T-helper 22 cell (primary cell): ENCODE measurements at regions not wholly inside any gene's neighbourhood (a gene's known extent, or its start where the extent isn't known, plus 50 kb on each side); places are given as distances from the start of the nearest gene placed in this dataset.

Experiments used
- DNase-seq: peaks from one replicate; pipeline ENCODE4 v3.0.0-alpha.2; 2020; ENCODE audit warnings: low read depth

DNA sequence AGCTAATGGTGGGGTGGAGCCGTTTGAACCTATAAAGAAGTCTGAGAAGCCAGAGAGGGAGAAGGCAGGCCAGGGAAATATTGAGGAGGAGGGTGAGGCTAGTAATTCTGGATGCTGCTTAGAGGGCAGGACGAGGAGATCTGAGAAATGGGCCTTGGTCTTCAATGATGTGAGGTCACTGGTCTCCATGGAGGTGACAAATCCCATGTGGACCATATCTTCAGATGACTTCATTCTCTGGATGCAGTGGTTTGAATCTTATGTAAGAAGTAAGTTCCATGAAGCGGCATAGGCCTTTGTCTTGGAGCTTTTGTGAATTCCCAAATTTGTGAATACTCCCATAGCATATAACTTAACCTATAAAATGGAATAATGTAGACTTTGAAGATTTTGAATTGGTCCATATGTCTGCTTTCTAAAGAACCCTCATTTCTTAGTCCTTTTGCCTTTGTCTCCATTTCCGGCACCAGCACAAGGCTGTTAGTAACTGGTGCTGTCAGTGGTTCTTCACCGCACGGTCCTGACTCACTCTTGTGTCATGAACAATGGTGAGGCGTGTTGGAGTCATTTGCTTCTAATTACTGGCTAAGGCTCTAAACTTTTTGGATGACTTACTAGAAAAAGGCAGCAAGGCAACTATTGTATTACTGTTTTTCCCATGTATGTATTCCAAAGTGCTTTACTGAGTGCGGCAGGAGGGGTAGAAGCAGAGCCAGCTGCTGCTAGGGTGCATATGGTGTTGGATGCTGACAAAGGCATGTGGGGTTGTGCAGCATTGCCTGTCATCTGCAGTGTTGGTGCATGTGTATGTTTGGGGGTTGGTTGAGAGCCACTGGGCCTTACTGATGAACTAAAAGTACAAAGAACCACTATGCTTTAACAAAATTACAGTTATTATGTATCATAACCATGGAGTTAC lies 279.3 kb upstream of the C2CD4B start:
- no peak for DNase-seq

DNA sequence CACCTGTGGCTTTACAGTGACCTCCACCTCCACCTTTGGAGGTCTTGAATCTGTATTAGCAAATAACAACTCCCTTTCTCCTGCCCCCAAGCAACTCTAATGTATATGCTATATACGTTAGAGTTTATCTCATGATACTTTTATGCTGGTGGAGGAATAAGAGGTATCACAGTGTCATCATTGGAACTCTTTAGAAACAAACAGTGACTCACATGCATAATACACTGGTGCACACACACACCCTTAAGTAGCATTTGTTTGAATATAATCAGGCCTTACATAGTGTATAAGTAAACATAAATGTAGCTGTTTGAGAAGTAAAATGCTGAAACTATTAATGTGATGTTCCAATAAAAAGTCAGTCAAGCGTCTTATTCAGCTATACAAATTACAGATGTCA lies 280.2 kb upstream of the C2CD4B start:
- no peak for DNase-seq

GRCh38 chr15:62446984-62447383 lies 281.9 kb upstream of the C2CD4B start:
- DNase-seq: no peak

DNA sequence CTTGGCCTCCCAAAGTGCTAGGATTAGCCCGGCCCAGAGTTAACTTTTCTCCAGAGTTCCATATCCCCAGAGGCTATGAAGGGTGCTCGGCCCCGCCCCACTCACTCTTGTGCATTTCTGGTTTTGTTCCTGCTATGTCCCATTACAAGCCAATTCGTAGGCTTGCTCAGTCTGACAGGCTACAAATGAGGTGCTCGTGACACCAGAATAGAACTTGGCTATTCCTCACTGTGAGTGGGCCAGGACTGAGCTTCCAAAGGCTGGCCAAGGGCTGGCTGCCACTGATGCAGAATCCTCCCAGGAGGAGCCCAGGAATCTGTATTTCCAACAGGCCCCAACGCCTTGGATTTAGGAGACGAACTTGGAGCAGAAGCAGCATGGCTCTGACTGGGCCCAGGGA lies 282.7 kb upstream of the C2CD4B start:
- no peak for DNase-seq

- DNase-seq: no peak
Measured at GRCh38 chr15:62449638-62450037, 284.6 kb upstream of the C2CD4B start.

GRCh38 chr15:62450061-62450460 lies 285.0 kb upstream of the C2CD4B start:
- no peak for DNase-seq

DNA sequence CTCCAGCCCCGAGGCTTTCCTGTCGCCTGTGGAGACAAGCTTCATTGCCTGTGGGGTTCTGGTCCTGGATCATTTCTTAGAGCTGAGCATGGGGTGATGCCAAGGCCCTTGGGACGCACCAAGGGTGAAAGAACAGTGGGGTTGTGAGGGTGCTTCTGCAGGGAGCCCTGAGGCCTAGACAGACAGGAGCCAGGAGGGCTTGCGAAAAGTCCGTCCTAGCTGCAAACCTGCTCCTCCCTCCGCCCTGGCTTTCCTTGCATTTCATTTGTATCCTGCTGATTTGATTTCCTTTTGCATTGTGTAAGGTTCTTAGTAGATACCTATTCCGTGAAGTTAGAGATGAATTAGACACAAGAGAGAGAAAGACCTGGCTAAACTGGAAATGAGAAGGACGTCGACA lies 286.9 kb upstream of the C2CD4B start:
- no peak for DNase-seq

GRCh38 chr15:62452667-62453066 lies 287.6 kb upstream of the C2CD4B start:
- DNase-seq: no peak

DNA sequence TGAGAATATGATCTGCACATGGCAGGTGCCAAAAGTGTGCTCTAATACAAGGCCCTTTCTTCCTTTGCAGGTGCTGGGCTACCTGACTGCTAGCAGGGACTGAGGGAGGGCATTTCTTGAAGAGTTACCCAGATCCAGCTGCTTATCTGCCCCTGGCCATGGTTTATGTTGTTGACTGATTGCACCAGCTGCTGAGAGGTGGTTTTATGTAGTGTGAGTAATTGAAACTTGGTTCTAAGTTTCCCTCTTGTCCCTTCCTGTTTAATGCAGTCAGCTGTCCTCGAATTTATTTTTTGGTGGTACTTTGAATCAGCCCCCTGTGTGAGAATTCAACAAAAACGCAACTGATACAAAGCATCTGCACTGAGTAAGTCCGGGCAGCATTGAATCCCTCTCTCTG lies 288.3 kb upstream of the C2CD4B start:
- DNase-seq: no peak

DNA sequence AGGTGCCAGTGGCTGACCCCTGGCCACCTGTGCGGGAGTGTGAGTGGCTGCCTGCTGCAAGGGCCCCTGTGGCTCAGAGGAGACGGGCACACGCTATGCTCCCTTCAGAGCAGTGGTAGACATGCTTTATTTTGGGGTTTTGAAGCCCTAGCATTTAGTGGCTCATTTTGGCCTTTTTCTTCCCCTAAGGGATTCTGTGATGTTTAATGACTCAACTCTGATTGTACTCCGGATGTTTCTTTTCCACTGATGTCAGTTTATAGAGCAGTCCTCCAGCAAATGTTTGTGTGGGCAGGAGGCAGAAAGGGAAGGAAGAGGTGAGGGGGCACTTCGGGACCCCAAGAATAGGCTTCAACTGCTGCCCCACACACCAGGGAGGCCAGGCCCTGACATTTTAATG lies 288.9 kb upstream of the C2CD4B start:
- no peak for DNase-seq

DNA sequence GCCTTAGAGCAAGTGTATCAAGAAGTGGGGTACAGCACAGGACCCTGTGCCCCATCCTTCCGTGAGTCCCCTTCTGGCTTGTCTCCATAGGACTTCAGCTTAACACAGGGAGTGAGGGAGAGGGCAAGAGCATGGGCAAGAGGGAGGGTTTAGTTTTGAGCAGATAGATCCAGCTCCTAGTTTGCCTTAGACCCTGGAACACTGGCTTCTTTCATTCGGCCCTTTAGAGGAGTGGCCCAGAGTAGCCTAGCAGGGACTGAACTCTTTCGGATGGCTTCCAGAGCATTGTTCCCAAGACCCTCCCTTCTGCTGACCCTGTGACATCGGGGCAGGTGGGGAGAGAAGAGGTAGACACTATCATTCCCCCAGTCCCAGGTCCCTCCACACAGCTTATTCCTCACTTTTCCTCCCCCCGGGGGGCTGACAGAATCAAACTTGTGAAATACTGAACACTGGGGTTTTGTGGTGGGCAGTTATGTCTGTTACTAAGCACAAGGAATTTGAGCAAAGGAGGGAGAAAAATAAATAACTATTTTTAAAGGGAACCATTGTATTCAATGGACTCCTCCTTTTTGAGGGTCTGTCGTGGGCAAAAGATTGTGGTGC lies 289.6 kb upstream of the C2CD4B start:
- no peak for DNase-seq

GRCh38 chr15:62455441-62455921 lies 290.4 kb upstream of the C2CD4B start:
- no peak for DNase-seq

DNA sequence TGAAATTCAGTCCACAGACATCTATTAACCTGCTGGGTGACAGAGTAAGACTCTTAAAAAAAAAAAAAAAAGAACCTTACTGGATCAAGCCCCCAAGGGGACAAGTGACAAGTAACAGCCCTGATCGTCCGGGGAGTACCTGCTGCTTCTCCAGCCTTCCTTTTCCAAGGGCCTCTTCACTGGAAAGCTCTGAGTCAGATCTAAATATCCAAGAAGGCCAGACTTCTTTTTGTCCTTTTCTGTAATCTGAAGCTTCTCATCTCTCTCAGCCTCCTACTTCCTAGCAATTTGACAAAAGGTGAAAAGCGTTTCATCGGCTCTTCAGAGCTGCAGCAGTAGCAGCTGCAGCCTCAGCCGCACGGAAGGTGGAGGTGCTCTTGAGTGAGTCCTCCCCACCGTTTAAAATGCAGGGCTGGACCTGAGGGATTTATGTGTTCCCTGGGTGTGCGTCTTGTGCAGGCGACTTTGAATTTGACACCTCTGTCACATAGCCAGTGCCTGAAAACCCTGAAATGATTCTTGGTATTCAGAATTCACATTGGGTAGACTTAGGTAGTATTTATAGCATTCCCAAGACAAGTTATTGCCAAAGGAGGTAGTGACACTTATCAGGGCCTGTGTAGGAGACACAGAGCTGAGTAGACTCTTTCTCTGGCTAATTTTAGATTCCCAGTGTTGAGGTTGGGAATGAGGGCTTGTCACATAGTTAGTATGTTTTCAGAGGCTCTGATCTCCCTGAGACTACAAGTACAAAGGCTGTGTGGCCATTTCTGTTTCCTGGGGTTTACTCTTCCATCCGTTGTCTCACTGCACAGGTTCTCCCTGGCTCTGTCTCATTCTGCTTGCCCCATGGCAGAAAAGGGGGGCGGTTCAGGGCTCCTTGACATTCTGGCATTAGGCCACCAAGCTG lies 291.2 kb upstream of the C2CD4B start:
- no peak for DNase-seq

DNA sequence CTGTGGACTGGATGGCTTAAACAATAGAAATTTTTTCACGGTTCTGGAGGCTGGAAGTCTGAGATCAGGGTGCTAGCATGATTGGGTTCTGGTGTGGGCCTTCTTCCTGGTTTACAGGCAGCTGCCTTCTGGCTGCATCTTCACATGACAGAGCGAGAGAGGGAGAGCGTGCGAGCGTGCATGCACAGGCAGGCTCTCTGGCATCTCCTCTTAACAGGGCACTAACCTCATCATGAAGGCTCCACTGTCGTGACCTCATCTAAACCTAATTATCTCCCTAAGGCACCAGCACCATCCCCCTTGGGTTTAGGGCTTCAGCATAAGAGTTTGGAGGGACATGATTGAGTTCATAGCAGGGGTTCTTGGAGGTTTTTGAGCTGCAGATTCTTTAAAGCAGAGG lies 292.0 kb upstream of the C2CD4B start:
- no peak for DNase-seq

- DNase-seq: no peak
Measured at GRCh38 chr15:62459875-62460274, 294.8 kb upstream of the C2CD4B start.

GRCh38 chr15:62462268-62462667 lies 297.2 kb upstream of the C2CD4B start:
- DNase-seq: no peak

- DNase-seq: no peak
Measured at GRCh38 chr15:62462721-62463120, 297.6 kb upstream of the C2CD4B start.

- DNase-seq: no peak
Measured at GRCh38 chr15:62464705-62465104, 299.6 kb upstream of the C2CD4B start.

GRCh38 chr15:62465173-62465572 lies 300.1 kb upstream of the C2CD4B start:
- DNase-seq: no peak

- DNase-seq: no peak
Measured at GRCh38 chr15:62469478-62469873, 304.4 kb upstream of the C2CD4B start.

DNA sequence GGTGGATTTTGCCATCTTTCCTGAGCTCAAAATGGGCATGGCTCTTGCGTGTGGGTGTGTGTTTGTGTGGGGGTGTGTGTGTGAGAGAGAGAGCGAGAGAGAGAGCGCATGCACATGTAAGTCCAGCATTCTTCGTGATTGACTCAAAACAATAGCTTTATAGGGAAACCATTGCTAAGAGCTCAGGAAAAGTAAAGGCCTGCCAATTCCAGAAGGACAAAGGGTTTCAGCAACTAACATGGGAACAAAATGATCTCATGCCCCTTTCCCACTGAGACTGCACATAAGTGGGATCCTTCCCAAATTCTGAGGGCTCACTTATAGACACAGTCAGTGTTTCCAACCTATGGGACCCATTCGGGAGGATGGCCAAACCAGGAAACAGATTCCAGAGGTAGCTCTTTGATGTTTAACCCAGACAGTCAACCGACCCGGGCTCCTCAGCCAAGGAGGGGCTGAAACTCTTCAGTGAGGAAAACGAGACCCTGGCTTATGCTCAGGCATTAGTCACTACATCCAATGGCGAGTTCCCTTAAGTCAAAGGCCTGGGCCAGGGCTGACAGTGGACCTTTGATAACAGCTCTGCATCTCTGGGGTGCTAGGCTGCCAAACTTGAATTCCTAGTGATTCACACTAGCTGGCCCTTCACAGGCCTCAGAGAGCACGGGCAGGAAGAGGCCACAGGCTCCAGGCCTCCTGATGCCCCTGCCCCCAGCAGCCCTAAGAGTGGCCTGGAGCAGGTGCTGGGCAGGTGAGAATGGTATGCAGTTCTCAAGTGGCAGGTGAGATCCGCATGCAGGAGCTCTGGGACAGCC lies 305.0 kb upstream of the C2CD4B start:
- no peak for DNase-seq
